ENCODE measurements at regions not wholly inside any gene's neighbourhood (a gene's known extent, or its start where the extent isn't known, plus 50 kb on each side); places are given as distances from the start of the nearest gene placed in this dataset.

DNA sequence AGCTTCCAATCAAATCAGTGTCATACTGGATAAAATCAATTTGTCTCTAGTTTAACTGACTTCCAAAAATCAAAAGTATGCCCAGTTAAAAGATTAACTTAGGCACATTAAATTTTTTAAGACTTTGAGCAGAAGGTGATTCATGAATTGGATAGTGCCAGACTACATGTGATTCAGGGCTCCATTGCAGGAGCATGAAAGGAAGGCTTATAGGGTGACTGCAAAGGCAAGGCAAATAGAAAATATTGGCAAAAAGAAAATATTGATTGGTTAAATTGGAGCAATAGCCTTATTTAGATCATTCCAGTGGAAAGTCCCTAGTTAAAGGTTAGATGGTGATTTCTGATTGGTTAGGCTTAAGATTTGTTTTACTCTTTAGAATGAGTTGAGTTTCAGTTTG, 223.9 kb upstream of the ERCC4 start:
- ChIA-PET CTCF (no interaction called here), POLR2A (no interaction called here)
- no peak for DNase-seq (ENCODE audit: extremely low spot score)
- TF ChIP-seq HDGF (IDR thresholded peaks at IDR 0.05; ENCODE audit: borderline replicate concordance) (no peak), ARNT (IDR thresholded peaks at IDR 0.05) (no peak), FOXA1 (IDR thresholded peaks at IDR 0.05) (no peak)

DNA sequence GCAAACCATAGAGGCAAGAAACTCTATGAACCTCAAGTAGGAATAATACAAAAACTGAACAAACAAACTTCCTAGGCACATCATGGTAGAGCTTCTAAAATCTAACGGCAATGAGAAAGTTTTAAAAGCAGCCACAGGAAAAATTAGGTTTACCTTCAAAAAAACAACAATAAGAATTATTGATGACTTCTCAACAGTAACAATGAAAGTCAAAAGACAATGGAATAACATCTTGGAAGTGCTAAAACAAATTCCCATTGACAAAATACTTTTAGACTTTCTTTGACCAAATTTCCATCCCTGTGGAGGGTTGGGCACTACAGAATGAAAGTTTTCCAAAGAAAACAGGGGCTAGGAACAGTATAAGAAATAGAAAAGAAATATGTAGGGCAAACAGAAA, 222.9 kb upstream of the ERCC4 start:
- ChIA-PET POLR2A (no interaction called here), CTCF (no interaction called here)
- DNase-seq (ENCODE audit: extremely low spot score) = no peak
- TF ChIP-seq SP1 (IDR thresholded peaks at IDR 0.05) = no peak
- TF ChIP-seq ELF4 (IDR thresholded peaks at IDR 0.05) = no peak
- no peak for TF ChIP-seq LEF1 (IDR thresholded peaks at IDR 0.05; ENCODE audit: borderline replicate concordance)
- TF ChIP-seq L3MBTL2 (conservative IDR thresholded peaks at IDR 0.05) = no peak
- no peak for TF ChIP-seq ARNT (IDR thresholded peaks at IDR 0.05)
- no peak for TF ChIP-seq FOXA1 (IDR thresholded peaks at IDR 0.05)
- TF ChIP-seq SUZ12 (IDR thresholded peaks at IDR 0.05) = no peak
- TF ChIP-seq FOXM1 (IDR thresholded peaks at IDR 0.05; ENCODE audit: borderline replicate concordance) = no peak
- no peak for TF ChIP-seq HDGF (IDR thresholded peaks at IDR 0.05; ENCODE audit: borderline replicate concordance)
- no peak for TF ChIP-seq CTBP1 (IDR thresholded peaks at IDR 0.05; ENCODE audit: borderline replicate concordance)
- TF ChIP-seq BHLHE40 (IDR thresholded peaks at IDR 0.05; ENCODE audit: borderline replicate concordance) = no peak
- TF ChIP-seq FOXK2 (IDR thresholded peaks at IDR 0.05) = no peak

GRCh38 chr16:13697568-13697967, 222.4 kb upstream of the ERCC4 start:
- CTCF ChIA-PET = no interaction called here
- POLR2A ChIA-PET = no interaction called here
- no peak for TF ChIP-seq FOXM1 (IDR thresholded peaks at IDR 0.05; ENCODE audit: borderline replicate concordance)
- TF ChIP-seq NFRKB (IDR thresholded peaks at IDR 0.05) = no peak
- TF ChIP-seq SP1 (IDR thresholded peaks at IDR 0.05) = no peak
- TF ChIP-seq FOXK2 (IDR thresholded peaks at IDR 0.05) = no peak
- no peak for TF ChIP-seq ARNT (IDR thresholded peaks at IDR 0.05)
- no peak for TF ChIP-seq SUZ12 (IDR thresholded peaks at IDR 0.05)
- no peak for TF ChIP-seq ZNF384 (IDR thresholded peaks at IDR 0.05)
- TF ChIP-seq CTBP1 (IDR thresholded peaks at IDR 0.05; ENCODE audit: borderline replicate concordance) = no peak
- no peak for TF ChIP-seq LEF1 (IDR thresholded peaks at IDR 0.05; ENCODE audit: borderline replicate concordance)
- no peak for TF ChIP-seq BHLHE40 (IDR thresholded peaks at IDR 0.05; ENCODE audit: borderline replicate concordance)
- DNase-seq (ENCODE audit: extremely low spot score) = no peak

DNA sequence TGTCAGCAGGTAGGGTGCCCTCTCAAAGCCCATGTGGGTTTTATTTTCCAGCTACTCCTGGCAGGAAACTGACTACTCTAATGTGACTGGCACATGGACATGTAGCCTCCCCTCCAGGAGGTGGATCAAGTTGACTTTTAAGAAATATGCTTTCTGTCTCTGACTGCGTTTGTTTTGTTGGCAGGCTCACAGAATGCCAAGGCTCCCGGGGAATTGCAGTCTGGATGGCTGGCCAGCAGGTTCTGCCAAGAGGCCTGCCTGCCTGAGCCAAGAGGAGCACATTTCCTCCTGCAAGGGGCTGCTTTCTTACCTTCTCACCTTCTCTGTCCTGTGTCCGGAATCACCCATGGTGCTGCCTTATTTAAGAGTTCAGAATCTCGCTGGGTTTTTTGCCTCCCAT, 217.3 kb upstream of the ERCC4 start:
- DNase-seq (ENCODE audit: extremely low spot score) = no peak
- CTCF ChIA-PET = no interaction called here
- TF ChIP-seq L3MBTL2 (conservative IDR thresholded peaks at IDR 0.05) = no peak
- no peak for TF ChIP-seq ARNT (IDR thresholded peaks at IDR 0.05)
- no peak for TF ChIP-seq FOXK2 (IDR thresholded peaks at IDR 0.05)
- TF ChIP-seq FOXM1 (IDR thresholded peaks at IDR 0.05; ENCODE audit: borderline replicate concordance) = no peak
- no peak for TF ChIP-seq BHLHE40 (IDR thresholded peaks at IDR 0.05; ENCODE audit: borderline replicate concordance)
- TF ChIP-seq HDGF (IDR thresholded peaks at IDR 0.05; ENCODE audit: borderline replicate concordance) = no peak
- TF ChIP-seq SP1 (IDR thresholded peaks at IDR 0.05) = no peak
- no peak for TF ChIP-seq LEF1 (IDR thresholded peaks at IDR 0.05; ENCODE audit: borderline replicate concordance)
- no peak for TF ChIP-seq ELF4 (IDR thresholded peaks at IDR 0.05)
- no peak for TF ChIP-seq SUZ12 (IDR thresholded peaks at IDR 0.05)
- no peak for TF ChIP-seq NFRKB (IDR thresholded peaks at IDR 0.05)
- TF ChIP-seq CTBP1 (IDR thresholded peaks at IDR 0.05; ENCODE audit: borderline replicate concordance) = no peak
- TF ChIP-seq ZNF384 (IDR thresholded peaks at IDR 0.05) = no peak
- TF ChIP-seq PKNOX1 (IDR thresholded peaks at IDR 0.05) = no peak
- no peak for TF ChIP-seq FOXA1 (IDR thresholded peaks at IDR 0.05)
- TF ChIP-seq TARDBP (IDR thresholded peaks at IDR 0.05) = no peak
- POLR2A ChIA-PET = no interaction called here

- no peak for TF ChIP-seq ZNF384 (IDR thresholded peaks at IDR 0.05)
- TF ChIP-seq L3MBTL2 (conservative IDR thresholded peaks at IDR 0.05) = no peak
- TF ChIP-seq CTBP1 (IDR thresholded peaks at IDR 0.05; ENCODE audit: borderline replicate concordance) = no peak
- no peak for TF ChIP-seq LEF1 (IDR thresholded peaks at IDR 0.05; ENCODE audit: borderline replicate concordance)
- no peak for TF ChIP-seq BHLHE40 (IDR thresholded peaks at IDR 0.05; ENCODE audit: borderline replicate concordance)
- ChIA-PET CTCF (no interaction called here), POLR2A (no interaction called here)
- no peak for DNase-seq (ENCODE audit: extremely low spot score)
Observed at GRCh38 chr16:13708347-13709120, 211.4 kb upstream of the ERCC4 start.

DNA sequence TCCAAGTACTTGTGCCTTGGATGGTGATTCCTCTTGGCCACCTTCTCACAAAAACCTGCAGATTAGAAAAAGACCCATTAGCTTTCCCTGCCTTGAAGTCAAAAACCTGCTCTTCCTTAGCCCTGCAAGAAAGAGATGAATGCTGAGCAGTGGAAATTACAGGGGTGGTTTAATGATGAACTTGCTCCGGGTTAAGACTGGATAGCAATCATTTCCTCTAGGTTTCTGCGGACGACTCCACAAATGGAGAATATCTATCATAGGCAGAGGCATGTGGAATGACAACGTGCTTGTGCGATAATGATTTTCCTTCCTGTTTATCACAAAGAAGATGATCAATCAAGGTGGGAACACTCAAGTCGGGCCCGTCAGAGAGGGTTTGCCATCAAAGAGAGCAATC, 201.2 kb upstream of the ERCC4 start:
- DNase-seq (ENCODE audit: extremely low spot score) = no peak
- POLR2A ChIA-PET = no interaction called here
- CTCF ChIA-PET = no interaction called here
- no peak for TF ChIP-seq FOXM1 (IDR thresholded peaks at IDR 0.05; ENCODE audit: borderline replicate concordance)
- TF ChIP-seq FOXA1 (IDR thresholded peaks at IDR 0.05) = no peak
- TF ChIP-seq ZNF384 (IDR thresholded peaks at IDR 0.05) = no peak
- no peak for TF ChIP-seq ELF4 (IDR thresholded peaks at IDR 0.05)

GRCh38 chr16:13727943-13728342, 192.0 kb upstream of the ERCC4 start:
- DNase-seq (ENCODE audit: extremely low spot score) = no peak
- ChIA-PET CTCF (no interaction called here), POLR2A (no interaction called here)
- TF ChIP-seq SUZ12 (IDR thresholded peaks at IDR 0.05) (no peak), CTBP1 (IDR thresholded peaks at IDR 0.05; ENCODE audit: borderline replicate concordance) (no peak), ELF4 (IDR thresholded peaks at IDR 0.05) (no peak), LEF1 (IDR thresholded peaks at IDR 0.05; ENCODE audit: borderline replicate concordance) (no peak), FOXM1 (IDR thresholded peaks at IDR 0.05; ENCODE audit: borderline replicate concordance) (no peak), SP1 (IDR thresholded peaks at IDR 0.05) (no peak), FOXA1 (IDR thresholded peaks at IDR 0.05) (no peak), BHLHE40 (IDR thresholded peaks at IDR 0.05; ENCODE audit: borderline replicate concordance) (no peak), TARDBP (IDR thresholded peaks at IDR 0.05) (no peak), NFRKB (IDR thresholded peaks at IDR 0.05) (no peak), L3MBTL2 (conservative IDR thresholded peaks at IDR 0.05) (no peak), PKNOX1 (IDR thresholded peaks at IDR 0.05) (no peak), ARNT (IDR thresholded peaks at IDR 0.05) (no peak)

All from HEK293T (cell line).